Vagina (tissue), 2 donors: ENCODE measurements at regions not wholly inside any gene's neighbourhood (a gene's known extent, or its start where the extent isn't known, plus 50 kb on each side); places are given as distances from the start of the nearest gene placed in this dataset.

ENCODE experiments used
- CTCF ChIP-seq, 3 experiments: fragments of 450-650 bp in 2 of 3; fragments of 200-600 bp in 1 of 3; sonication (generic) in 1 of 3; IDR thresholded peaks; one replicate each; pipeline ENCODE4 v1.5.1; 2017 to 2019; ENCODE audit warnings: antibody characterized with exemption in 3 of 3, mild to moderate bottlenecking in 2 of 3, moderate library complexity in 2 of 3
- POLR2A ChIP-seq, 2 donors: fragments of 450-650 bp; IDR thresholded peaks; one replicate each; pipeline ENCODE4 v1.6.1; 2017; ENCODE audit warnings: antibody characterized with exemption in 2 of 2, mild to moderate bottlenecking in 2 of 2, moderate library complexity in 2 of 2
- POLR2AphosphoS5 ChIP-seq, 2 donors: sonication (generic); formaldehyde crosslinking; IDR thresholded peaks; one replicate each; pipeline ENCODE4 v1.9.0; 2017; ENCODE audit warnings: antibody characterized with exemption in 2 of 2, mild to moderate bottlenecking in 2 of 2, low read depth in 1 of 2; ENCODE audit not compliant: insufficient read depth in 1 of 2

GRCh38 chr20:2228926-2229325 lies 66.9 kb upstream of the TGM3 start:
- TF ChIP-seq POLR2A (IDR thresholded peaks at IDR 0.05) (no peak), CTCF (IDR thresholded peaks at IDR 0.05) (no peak), POLR2AphosphoS5 (IDR thresholded peaks at IDR 0.05; ENCODE audit: insufficient read depth in 1 of 2, low read depth in 1 of 2) (no peak)
